T-helper 2 cell treated with Interferon-gamma antibody and Interleukin-4, amounts not matched to agents 5 μg/mL and 100 μg/mL, for 36 hours (primary cell): ENCODE measurements at regions not wholly inside any gene's neighbourhood (a gene's known extent, or its start where the extent isn't known, plus 50 kb on each side); places are given as distances from the start of the nearest gene placed in this dataset.
"Not testable (repeated sequence)": the region's sequence is repeated elsewhere in the genome, so short reads cannot be mapped to it uniquely, and the experiment has no call there.

Experiments
- DNase-seq: peaks from one replicate; pipeline ENCODE4 v3.0.0; 2021; ENCODE audit warnings: low spot score
- H3K27ac Mint-ChIP-seq: one replicate; pipeline ENCODE4 v1.8.0; 2021; ENCODE audit warnings: mild to moderate bottlenecking, mixed read lengths
- H3K27me3 Mint-ChIP-seq: one replicate; pipeline ENCODE4 v1.8.0; 2021; ENCODE audit warnings: low read depth, mixed read lengths
- H3K36me3 Mint-ChIP-seq: one replicate; pipeline ENCODE4 v1.8.0; 2021; ENCODE audit warnings: low read depth, mixed read lengths
- H3K4me1 Mint-ChIP-seq: one replicate; pipeline ENCODE4 v1.8.0; 2021; ENCODE audit warnings: low read depth, mixed read lengths
- H3K4me3 Mint-ChIP-seq: one replicate; pipeline ENCODE4 v1.8.0; 2022; ENCODE audit warnings: mild to moderate bottlenecking, moderate library complexity, mixed read lengths
- H3K9me3 Mint-ChIP-seq: one replicate; pipeline ENCODE4 v1.8.0; 2021; ENCODE audit warnings: mixed read lengths

GRCh38 chr6:27777614-27778355 is 134.4 kb downstream of the OR2B2 start:
- H3K4me3 Mint-ChIP-seq = no peak overlapping the region
- peaks cover 34% of the 10 kb centered on the region for H3K27me3 Mint-ChIP-seq
- H3K36me3 Mint-ChIP-seq = no peaks in the 10 kb centered on the region
- DNase-seq = no peak
- H3K27ac Mint-ChIP-seq = no peak overlapping the region
- peaks cover 3% of the 10 kb centered on the region for H3K4me1 Mint-ChIP-seq
- H3K9me3 Mint-ChIP-seq = no peaks in the 10 kb centered on the region

- no peak for DNase-seq
Observed at GRCh38 chr6:27777126-27777525, 135.1 kb downstream of the OR2B2 start.

GRCh38 chr6:27776504-27776903 is 135.7 kb downstream of the OR2B2 start:
- no peaks in the 10 kb centered on the region for H3K36me3 Mint-ChIP-seq
- H3K9me3 Mint-ChIP-seq = no peaks in the 10 kb centered on the region
- DNase-seq = no peak
- H3K4me1 Mint-ChIP-seq = peaks cover 11% of the 10 kb centered on the region
- H3K27ac Mint-ChIP-seq = no peak overlapping the region
- H3K27me3 Mint-ChIP-seq = peaks cover 34% of the 10 kb centered on the region
- no peak overlapping the region for H3K4me3 Mint-ChIP-seq

More at GRCh38 chr6:27777126-27777525, 135.1 kb downstream of the OR2B2 start:
- H3K4me3 Mint-ChIP-seq = no peak overlapping the region
- H3K4me1 Mint-ChIP-seq = peaks cover 7% of the 10 kb centered on the region
- H3K36me3 Mint-ChIP-seq = no peaks in the 10 kb centered on the region
- H3K27me3 Mint-ChIP-seq = peaks cover 34% of the 10 kb centered on the region
- no peak overlapping the region for H3K27ac Mint-ChIP-seq
- no peaks in the 10 kb centered on the region for H3K9me3 Mint-ChIP-seq

- Mint-ChIP-seq H3K27ac (no peak overlapping the region), H3K9me3 (no peaks in the 10 kb centered on the region), H3K27me3 (peaks cover 35% of the 10 kb centered on the region), H3K36me3 (no peaks in the 10 kb centered on the region), H3K4me1 (peaks cover 16% of the 10 kb centered on the region), H3K4me3 (no peak overlapping the region)
- no peak for DNase-seq
Observed at GRCh38 chr6:27775796-27776184, 136.4 kb downstream of the OR2B2 start.

GRCh38 chr6:27775138-27775795 is 136.9 kb downstream of the OR2B2 start:
- not testable (repeated sequence) for H3K4me3 Mint-ChIP-seq, H3K9me3 Mint-ChIP-seq, H3K27ac Mint-ChIP-seq, DNase-seq, H3K36me3 Mint-ChIP-seq
- peaks cover 35% of the 10 kb centered on the region for H3K27me3 Mint-ChIP-seq
- H3K4me1 Mint-ChIP-seq = peaks cover 16% of the 10 kb centered on the region

- not testable (repeated sequence) for H3K36me3 Mint-ChIP-seq, H3K9me3 Mint-ChIP-seq, H3K27ac Mint-ChIP-seq, DNase-seq, H3K4me3 Mint-ChIP-seq
- peaks cover 30% of the 10 kb centered on the region for H3K27me3 Mint-ChIP-seq
- H3K4me1 Mint-ChIP-seq = peaks cover 16% of the 10 kb centered on the region
Observed at GRCh38 chr6:27774264-27774600, 138.0 kb downstream of the OR2B2 start.

- H3K36me3 Mint-ChIP-seq, DNase-seq, H3K4me3 Mint-ChIP-seq, H3K27ac Mint-ChIP-seq, H3K9me3 Mint-ChIP-seq: not testable (repeated sequence)
- H3K4me1 Mint-ChIP-seq = peaks cover 16% of the 10 kb centered on the region
- H3K27me3 Mint-ChIP-seq = peaks cover 27% of the 10 kb centered on the region
Observed at GRCh38 chr6:27773542-27774263, 138.5 kb downstream of the OR2B2 start.

- Mint-ChIP-seq H3K27ac (peak overlapping the region; percentile 69), H3K4me3 (peak overlapping the region; percentile 66), H3K27me3 (peaks cover 16% of the 10 kb centered on the region), H3K36me3 (no peaks in the 10 kb centered on the region), H3K4me1 (peaks cover 16% of the 10 kb centered on the region), H3K9me3 (no peaks in the 10 kb centered on the region)
- peak; percentile 82 for DNase-seq
Observed at GRCh38 chr6:27772261-27773001, 139.8 kb downstream of the OR2B2 start.

GRCh38 chr6:27771235-27771634 is 141.0 kb downstream of the OR2B2 start:
- H3K4me1 Mint-ChIP-seq = peaks cover 13% of the 10 kb centered on the region
- H3K9me3 Mint-ChIP-seq = no peaks in the 10 kb centered on the region
- peaks cover 10% of the 10 kb centered on the region for H3K27me3 Mint-ChIP-seq
- H3K4me3 Mint-ChIP-seq = no peak overlapping the region
- no peak for DNase-seq
- H3K27ac Mint-ChIP-seq = no peak overlapping the region
- no peaks in the 10 kb centered on the region for H3K36me3 Mint-ChIP-seq

GRCh38 chr6:27770724-27771123 is 141.5 kb downstream of the OR2B2 start:
- no peak overlapping the region for H3K27ac Mint-ChIP-seq
- no peaks in the 10 kb centered on the region for H3K9me3 Mint-ChIP-seq
- H3K4me1 Mint-ChIP-seq = peaks cover 13% of the 10 kb centered on the region
- H3K27me3 Mint-ChIP-seq = peaks cover 8% of the 10 kb centered on the region
- H3K36me3 Mint-ChIP-seq = no peaks in the 10 kb centered on the region
- H3K4me3 Mint-ChIP-seq = no peak overlapping the region
- DNase-seq = no peak

- DNase-seq = no peak
- no peaks in the 10 kb centered on the region for H3K36me3 Mint-ChIP-seq
- H3K9me3 Mint-ChIP-seq = no peaks in the 10 kb centered on the region
Observed at GRCh38 chr6:27768556-27768955, 143.6 kb downstream of the OR2B2 start.

GRCh38 chr6:27767851-27768250 is 144.3 kb downstream of the OR2B2 start:
- H3K27me3 Mint-ChIP-seq = peaks cover 10% of the 10 kb centered on the region
- H3K27ac Mint-ChIP-seq = no peak overlapping the region
- H3K4me1 Mint-ChIP-seq = peaks cover 13% of the 10 kb centered on the region
- H3K4me3 Mint-ChIP-seq = no peak overlapping the region
- no peak for DNase-seq
- no peaks in the 10 kb centered on the region for H3K36me3 Mint-ChIP-seq
- H3K9me3 Mint-ChIP-seq = no peaks in the 10 kb centered on the region

More at GRCh38 chr6:27768556-27768955, 143.6 kb downstream of the OR2B2 start:
- no peak overlapping the region for H3K4me3 Mint-ChIP-seq
- H3K27me3 Mint-ChIP-seq = peaks cover 10% of the 10 kb centered on the region
- H3K27ac Mint-ChIP-seq = no peak overlapping the region
- H3K4me1 Mint-ChIP-seq = peaks cover 13% of the 10 kb centered on the region

GRCh38 chr6:27766405-27766804 is 145.8 kb downstream of the OR2B2 start:
- Mint-ChIP-seq H3K27ac (no peak overlapping the region), H3K27me3 (peaks cover 10% of the 10 kb centered on the region), H3K4me1 (peaks cover 5% of the 10 kb centered on the region), H3K9me3 (no peaks in the 10 kb centered on the region), H3K36me3 (no peaks in the 10 kb centered on the region), H3K4me3 (no peak overlapping the region)
- DNase-seq = no peak
